GM12865 (cell line): ENCODE measurements at regions not wholly inside any gene's neighbourhood (a gene's known extent, or its start where the extent isn't known, plus 50 kb on each side); places are given as distances from the start of the nearest gene placed in this dataset.
"Not testable (repeated sequence)": the region's sequence is repeated elsewhere in the genome, so short reads cannot be mapped to it uniquely, and the experiment has no call there.

ENCODE experiments used
- DNase-seq: peaks from one replicate; pipeline ENCODE4 v3.0.0; 2010; ENCODE audit warnings: low read depth
- H3K4me3 ChIP-seq: 2 replicates; pipeline ENCODE4 v1.5.1; 2011; ENCODE audit warnings: mild to moderate bottlenecking, low read depth, low read length, control low read depth
- CTCF ChIP-seq: IDR thresholded peaks from 2 replicates; pipeline ENCODE4 v1.5.1; 2011; ENCODE audit warnings: low read length, control low read depth, low read depth, inconsistent platforms; ENCODE audit not compliant: insufficient read depth; ENCODE audit errors: missing control alignments

GRCh38 chr1:187848321-187848720 is 1019.6 kb downstream of the PLA2G4A start:
- H3K4me3 ChIP-seq: no peak overlapping the region

GRCh38 chr1:187850146-187850545 is 1021.4 kb downstream of the PLA2G4A start:
- DNase-seq: not testable (repeated sequence)

More at GRCh38 chr1:187848321-187848720, 1019.6 kb downstream of the PLA2G4A start:
- DNase-seq: no peak
- no peak for TF ChIP-seq CTCF

GRCh38 chr1:187853505-187853904 is 1024.8 kb downstream of the PLA2G4A start:
- no peak for TF ChIP-seq CTCF
- no peak overlapping the region for H3K4me3 ChIP-seq
- DNase-seq: no peak

More at GRCh38 chr1:187850146-187850545, 1021.4 kb downstream of the PLA2G4A start:
- H3K4me3 ChIP-seq: not testable (repeated sequence)

- H3K4me3 ChIP-seq: no peak overlapping the region
- no peak for TF ChIP-seq CTCF
- peak; percentile 9 for DNase-seq
Measured at GRCh38 chr1:187854457-187854856, 1025.7 kb downstream of the PLA2G4A start.

- TF ChIP-seq CTCF: no peak
- no peak for DNase-seq
- H3K4me3 ChIP-seq: no peak overlapping the region
Measured at GRCh38 chr1:187862506-187862905, 1033.8 kb downstream of the PLA2G4A start.

GRCh38 chr1:187870552-187870951 is 1041.8 kb downstream of the PLA2G4A start:
- DNase-seq: no peak
- no peak for TF ChIP-seq CTCF
- no peak overlapping the region for H3K4me3 ChIP-seq

- no peak for DNase-seq
- H3K4me3 ChIP-seq: no peak overlapping the region
- TF ChIP-seq CTCF: no peak
Measured at GRCh38 chr1:187871177-187871845, 1042.6 kb downstream of the PLA2G4A start.

GRCh38 chr1:187872550-187872949 is 1043.8 kb downstream of the PLA2G4A start:
- no peak for DNase-seq
- no peak for TF ChIP-seq CTCF
- H3K4me3 ChIP-seq: no peak overlapping the region
